Testis (tissue), 2 donors: ENCODE measurements at regions not wholly inside any gene's neighbourhood (a gene's known extent, or its start where the extent isn't known, plus 50 kb on each side); places are given as distances from the start of the nearest gene placed in this dataset.

Experiments used
- CTCF ChIP-seq, 3 experiments: fragments of 450-650 bp in 2 of 3; fragments of 200-600 bp in 1 of 3; sonication (generic) in 1 of 3; IDR thresholded peaks; one replicate each; pipeline ENCODE4 v1.5.1; 2016 to 2019; ENCODE audit warnings: antibody characterized with exemption in 3 of 3, mild to moderate bottlenecking in 2 of 3, moderate library complexity in 1 of 3
- POLR2A ChIP-seq: fragments of 450-650 bp; IDR thresholded peaks from one replicate; pipeline ENCODE4 v1.6.1; 2017; ENCODE audit warnings: antibody characterized with exemption, mild to moderate bottlenecking, moderate library complexity

- TF ChIP-seq CTCF (IDR thresholded peaks at IDR 0.05) (no peak), POLR2A (no peak)
Observed at GRCh38 chr4:91851456-91851855, 452.3 kb upstream of the GRID2 start.
